ENCODE measurements at regions not wholly inside any gene's neighbourhood (a gene's known extent, or its start where the extent isn't known, plus 50 kb on each side); places are given as distances from the start of the nearest gene placed in this dataset.

- DNase-seq (ENCODE audit: low read depth in 4 of 4, low spot score in 2 of 4): no peak
These were observed 512.6 kb upstream of the FAM241A start for GRCh38 chr4:111632641-111633151.

GRCh38 chr4:111633663-111634266, 511.5 kb upstream of the FAM241A start:
- no peak for DNase-seq (ENCODE audit: low read depth in 4 of 4, low spot score in 2 of 4)

- no peak for DNase-seq (ENCODE audit: low read depth in 4 of 4, low spot score in 2 of 4)
These were observed 509.6 kb upstream of the FAM241A start for GRCh38 chr4:111635646-111636045.

GRCh38 chr4:111636961-111637585, 508.2 kb upstream of the FAM241A start:
- no peak for DNase-seq (ENCODE audit: low read depth in 4 of 4, low spot score in 2 of 4)

- no peak for DNase-seq (ENCODE audit: low read depth in 4 of 4, low spot score in 2 of 4)
These were observed 506.0 kb upstream of the FAM241A start for GRCh38 chr4:111639120-111639690.

- no peak for DNase-seq (ENCODE audit: low read depth in 4 of 4, low spot score in 2 of 4)
These were observed 505.4 kb upstream of the FAM241A start for GRCh38 chr4:111639876-111640275.

- peak in 3 of 4 donors; percentile 22 to 63 (median 57) for DNase-seq (ENCODE audit: low read depth in 4 of 4, low spot score in 2 of 4)
These were observed 503.3 kb upstream of the FAM241A start for GRCh38 chr4:111641813-111642579.

GRCh38 chr4:111648056-111648455, 497.2 kb upstream of the FAM241A start:
- no peak for DNase-seq (ENCODE audit: low read depth in 4 of 4, low spot score in 2 of 4)

- no peak for DNase-seq (ENCODE audit: low read depth in 4 of 4, low spot score in 2 of 4)
These were observed 495.9 kb upstream of the FAM241A start for GRCh38 chr4:111649308-111649707.

- no peak for DNase-seq (ENCODE audit: low read depth in 4 of 4, low spot score in 2 of 4)
These were observed 495.1 kb upstream of the FAM241A start for GRCh38 chr4:111650146-111650545.

GRCh38 chr4:111650674-111651086, 494.6 kb upstream of the FAM241A start:
- no peak for DNase-seq (ENCODE audit: low read depth in 4 of 4, low spot score in 2 of 4)

GRCh38 chr4:111652236-111652635, 493.0 kb upstream of the FAM241A start:
- no peak for DNase-seq (ENCODE audit: low read depth in 4 of 4, low spot score in 2 of 4)

- DNase-seq (ENCODE audit: low read depth in 4 of 4, low spot score in 2 of 4): no peak
These were observed 492.3 kb upstream of the FAM241A start for GRCh38 chr4:111652986-111653385.

- no peak for DNase-seq (ENCODE audit: low read depth in 4 of 4, low spot score in 2 of 4)
These were observed 482.8 kb upstream of the FAM241A start for GRCh38 chr4:111662496-111662895.

- DNase-seq (ENCODE audit: low read depth in 4 of 4, low spot score in 2 of 4): no peak
These were observed 480.8 kb upstream of the FAM241A start for GRCh38 chr4:111664308-111664945.

GRCh38 chr4:111666826-111667360, 478.4 kb upstream of the FAM241A start:
- no peak for DNase-seq (ENCODE audit: low read depth in 4 of 4, low spot score in 2 of 4)

- no peak for DNase-seq (ENCODE audit: low read depth in 4 of 4, low spot score in 2 of 4)
These were observed 473.5 kb upstream of the FAM241A start for GRCh38 chr4:111671756-111672155.

GRCh38 chr4:111675746-111676145, 469.5 kb upstream of the FAM241A start:
- DNase-seq (ENCODE audit: low read depth in 4 of 4, low spot score in 2 of 4): no peak

GRCh38 chr4:111676533-111676932, 468.7 kb upstream of the FAM241A start:
- no peak for DNase-seq (ENCODE audit: low read depth in 4 of 4, low spot score in 2 of 4)

GRCh38 chr4:111678479-111678878, 466.8 kb upstream of the FAM241A start:
- DNase-seq (ENCODE audit: low read depth in 4 of 4, low spot score in 2 of 4): no peak

GRCh38 chr4:111678908-111679307, 466.3 kb upstream of the FAM241A start:
- DNase-seq (ENCODE audit: low read depth in 4 of 4, low spot score in 2 of 4): no peak

All from left renal cortex interstitium (tissue), 4 donors.